Vagina (tissue), 2 donors: ENCODE measurements at regions not wholly inside any gene's neighbourhood (a gene's known extent, or its start where the extent isn't known, plus 50 kb on each side); places are given as distances from the start of the nearest gene placed in this dataset.

Experiments
- CTCF ChIP-seq, 3 experiments: fragments of 450-650 bp in 2 of 3; fragments of 200-600 bp in 1 of 3; sonication (generic) in 1 of 3; IDR thresholded peaks; one replicate each; pipeline ENCODE4 v1.5.1; 2017 to 2019; ENCODE audit warnings: antibody characterized with exemption in 3 of 3, mild to moderate bottlenecking in 2 of 3, moderate library complexity in 2 of 3
- POLR2A ChIP-seq, 2 donors: fragments of 450-650 bp; IDR thresholded peaks; one replicate each; pipeline ENCODE4 v1.6.1; 2017; ENCODE audit warnings: antibody characterized with exemption in 2 of 2, mild to moderate bottlenecking in 2 of 2, moderate library complexity in 2 of 2

GRCh38 chr12:126601184-126602170 is 1536.2 kb downstream of the AACS start:
- no peak for TF ChIP-seq CTCF (IDR thresholded peaks at IDR 0.05)
- no peak for TF ChIP-seq POLR2A (IDR thresholded peaks at IDR 0.05)
